T-helper 1 cell treated with Interleukin-12 subunit alpha and Interleukin-12 subunit beta and Interleukin-4 antibody, amounts not matched to agents 30 μg/mL and 1 μg/mL, for 36 hours (primary cell): ENCODE measurements at regions not wholly inside any gene's neighbourhood (a gene's known extent, or its start where the extent isn't known, plus 50 kb on each side); places are given as distances from the start of the nearest gene placed in this dataset.
"Not testable (repeated sequence)": the region's sequence is repeated elsewhere in the genome, so short reads cannot be mapped to it uniquely, and the experiment has no call there.

Source experiments
- H3K27ac Mint-ChIP-seq: one replicate; pipeline ENCODE4 v1.8.0; 2021; ENCODE audit warnings: mild to moderate bottlenecking, mixed read lengths
- H3K27me3 Mint-ChIP-seq: one replicate; pipeline ENCODE4 v1.8.0; 2021; ENCODE audit warnings: low read depth, mixed read lengths
- H3K36me3 Mint-ChIP-seq: one replicate; pipeline ENCODE4 v1.8.0; 2021; ENCODE audit warnings: low read depth, mixed read lengths
- H3K4me1 Mint-ChIP-seq: one replicate; pipeline ENCODE4 v1.8.0; 2021; ENCODE audit warnings: low read depth, mixed read lengths
- H3K4me3 Mint-ChIP-seq: one replicate; pipeline ENCODE4 v1.8.0; 2021; ENCODE audit warnings: mild to moderate bottlenecking, moderate library complexity, mixed read lengths
- H3K9me3 Mint-ChIP-seq: one replicate; pipeline ENCODE4 v1.8.0; 2021; ENCODE audit warnings: mixed read lengths

GRCh38 chr2:3899536-3900155, 196.3 kb downstream of the DCDC2C start:
- Mint-ChIP-seq H3K4me1 (no peaks in the 10 kb centered on the region), H3K36me3 (no peaks in the 10 kb centered on the region), H3K9me3 (peaks cover 6% of the 10 kb centered on the region), H3K27ac (no peak overlapping the region), H3K4me3 (no peak overlapping the region), H3K27me3 (no peaks in the 10 kb centered on the region)

DNA sequence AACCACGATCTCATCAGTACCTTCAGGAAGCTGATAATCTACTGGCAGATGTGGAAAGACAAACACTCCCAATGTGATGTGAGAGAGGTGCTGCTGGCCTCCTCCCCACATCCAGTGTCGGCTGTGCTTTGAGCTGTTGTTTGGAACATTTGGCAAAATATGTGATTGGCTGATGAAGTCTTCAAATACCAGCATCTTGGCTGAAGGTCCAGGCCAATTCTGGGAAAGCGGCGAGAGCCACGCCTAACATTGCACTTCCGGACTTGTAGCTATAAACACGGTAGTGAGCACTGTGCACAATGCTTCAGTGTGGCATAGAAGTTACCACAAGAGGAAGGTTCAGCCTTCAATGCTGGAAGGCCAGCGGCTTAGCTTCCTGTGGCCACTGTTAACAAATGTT, 198.8 kb downstream of the DCDC2C start:
- Mint-ChIP-seq H3K4me1 (no peaks in the 10 kb centered on the region), H3K4me3 (no peak overlapping the region), H3K27ac (no peak overlapping the region), H3K36me3 (no peaks in the 10 kb centered on the region), H3K27me3 (no peaks in the 10 kb centered on the region), H3K9me3 (peaks cover 2% of the 10 kb centered on the region)

GRCh38 chr2:3904061-3904460, 200.7 kb downstream of the DCDC2C start:
- H3K4me1 Mint-ChIP-seq = no peaks in the 10 kb centered on the region
- H3K27ac Mint-ChIP-seq = no peak overlapping the region
- H3K9me3 Mint-ChIP-seq = peaks cover 14% of the 10 kb centered on the region
- H3K4me3 Mint-ChIP-seq = no peak overlapping the region
- H3K36me3 Mint-ChIP-seq = no peaks in the 10 kb centered on the region
- no peaks in the 10 kb centered on the region for H3K27me3 Mint-ChIP-seq

GRCh38 chr2:3908498-3908897, 205.1 kb downstream of the DCDC2C start:
- not testable (repeated sequence) for H3K27me3 Mint-ChIP-seq, H3K4me1 Mint-ChIP-seq, H3K27ac Mint-ChIP-seq, H3K4me3 Mint-ChIP-seq, H3K36me3 Mint-ChIP-seq
- peaks cover 18% of the 10 kb centered on the region for H3K9me3 Mint-ChIP-seq

- no peaks in the 10 kb centered on the region for H3K27me3 Mint-ChIP-seq
- no peaks in the 10 kb centered on the region for H3K4me1 Mint-ChIP-seq
- H3K9me3 Mint-ChIP-seq = peaks cover 17% of the 10 kb centered on the region
- H3K27ac Mint-ChIP-seq = no peak overlapping the region
- H3K4me3 Mint-ChIP-seq = no peak overlapping the region
- H3K36me3 Mint-ChIP-seq = no peaks in the 10 kb centered on the region
Measured at GRCh38 chr2:3911882-3912455, 208.6 kb downstream of the DCDC2C start.

DNA sequence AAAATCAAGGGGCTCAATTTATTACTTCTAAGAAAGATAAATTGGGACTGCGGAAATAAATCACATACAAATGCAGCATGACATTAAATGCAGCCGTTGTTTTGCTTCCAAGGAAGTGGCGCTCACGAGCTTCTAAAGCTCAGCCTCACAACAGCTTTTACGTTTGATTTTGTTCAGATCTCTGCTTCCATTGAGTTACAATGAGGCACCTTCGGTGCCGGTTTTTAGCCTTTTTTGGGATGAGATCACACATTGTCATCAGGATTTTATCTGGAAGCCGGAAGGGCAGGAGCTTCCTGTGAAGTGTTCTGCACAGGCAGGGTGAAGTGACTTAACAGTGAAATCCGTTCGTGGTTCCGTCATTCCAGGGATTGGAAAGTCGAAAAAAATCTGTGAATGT, 209.8 kb downstream of the DCDC2C start:
- no peak overlapping the region for H3K4me3 Mint-ChIP-seq
- no peaks in the 10 kb centered on the region for H3K4me1 Mint-ChIP-seq
- H3K27me3 Mint-ChIP-seq = no peaks in the 10 kb centered on the region
- peaks cover 5% of the 10 kb centered on the region for H3K9me3 Mint-ChIP-seq
- H3K36me3 Mint-ChIP-seq = no peaks in the 10 kb centered on the region
- no peak overlapping the region for H3K27ac Mint-ChIP-seq

DNA sequence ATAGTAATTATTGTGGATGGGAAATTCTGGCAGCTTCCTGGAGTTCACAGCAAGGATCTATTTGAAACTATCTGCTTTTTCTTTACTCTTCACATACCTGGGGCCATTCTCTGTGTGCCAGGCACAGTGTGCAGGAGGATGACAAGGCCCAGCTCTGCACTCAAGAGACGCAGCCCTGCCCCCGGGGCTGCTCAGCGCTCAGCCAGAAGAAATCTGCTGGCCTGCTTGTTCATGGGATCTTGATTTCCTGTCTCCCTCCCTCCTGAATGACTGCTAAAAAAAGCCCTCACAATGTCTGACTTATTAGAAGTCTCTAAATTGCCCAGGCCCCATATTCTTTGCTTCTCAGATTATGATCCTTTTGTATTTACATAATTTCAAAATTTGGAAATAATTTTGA, 210.9 kb downstream of the DCDC2C start:
- Mint-ChIP-seq H3K4me3 (no peak overlapping the region), H3K27me3 (no peaks in the 10 kb centered on the region), H3K27ac (no peak overlapping the region), H3K4me1 (no peaks in the 10 kb centered on the region), H3K36me3 (no peaks in the 10 kb centered on the region), H3K9me3 (peaks cover 2% of the 10 kb centered on the region)

DNA sequence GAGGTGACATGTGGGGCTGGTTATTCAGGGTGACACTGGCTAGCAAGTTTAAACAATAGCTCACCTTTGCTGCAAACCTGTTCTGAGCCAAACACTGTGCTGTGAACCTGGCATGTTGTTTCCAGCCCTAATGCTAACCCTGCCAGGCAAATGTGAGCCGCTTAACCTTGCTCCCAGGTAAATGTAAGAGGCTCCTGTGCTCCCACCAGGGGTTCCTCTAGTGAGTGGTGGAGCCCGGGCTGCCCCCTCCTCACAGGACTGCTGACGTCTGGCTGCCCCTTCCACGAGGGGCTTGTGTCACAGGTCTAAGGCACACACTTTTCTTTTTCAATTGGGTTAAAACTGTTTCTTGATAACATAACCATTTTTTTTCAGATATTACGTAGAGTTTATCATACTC, 223.7 kb downstream of the DCDC2C start:
- Mint-ChIP-seq H3K9me3 (no peaks in the 10 kb centered on the region), H3K36me3 (no peaks in the 10 kb centered on the region), H3K4me3 (no peak overlapping the region), H3K27ac (no peak overlapping the region), H3K4me1 (no peaks in the 10 kb centered on the region), H3K27me3 (no peaks in the 10 kb centered on the region)

GRCh38 chr2:3929374-3929773, 226.0 kb downstream of the DCDC2C start:
- H3K4me1 Mint-ChIP-seq = no peaks in the 10 kb centered on the region
- H3K27me3 Mint-ChIP-seq = no peaks in the 10 kb centered on the region
- no peak overlapping the region for H3K4me3 Mint-ChIP-seq
- H3K36me3 Mint-ChIP-seq = no peaks in the 10 kb centered on the region
- no peak overlapping the region for H3K27ac Mint-ChIP-seq
- H3K9me3 Mint-ChIP-seq = peaks cover 8% of the 10 kb centered on the region

DNA sequence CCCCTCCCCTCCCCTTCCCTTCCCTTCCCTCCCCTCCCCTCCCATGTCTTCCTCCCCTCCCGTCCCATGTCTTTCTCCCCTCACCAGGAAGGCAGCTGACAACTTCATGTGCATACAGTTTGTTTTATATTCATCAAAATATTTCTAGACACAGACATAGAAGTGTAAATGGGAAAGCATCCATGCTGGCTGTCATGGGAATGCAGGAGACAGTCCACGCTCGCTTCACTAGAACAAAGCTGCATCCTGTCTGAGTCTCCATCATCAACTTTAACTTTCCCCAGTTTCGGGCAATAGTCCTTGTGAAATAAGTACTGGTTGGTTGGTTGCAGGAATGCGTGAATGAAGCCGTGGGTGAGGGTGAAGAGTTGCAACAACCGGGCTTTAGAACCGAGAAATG, 226.9 kb downstream of the DCDC2C start:
- Mint-ChIP-seq H3K4me1 (no peaks in the 10 kb centered on the region), H3K27ac (no peak overlapping the region), H3K27me3 (no peaks in the 10 kb centered on the region), H3K36me3 (no peaks in the 10 kb centered on the region), H3K4me3 (no peak overlapping the region), H3K9me3 (peaks cover 8% of the 10 kb centered on the region)

DNA sequence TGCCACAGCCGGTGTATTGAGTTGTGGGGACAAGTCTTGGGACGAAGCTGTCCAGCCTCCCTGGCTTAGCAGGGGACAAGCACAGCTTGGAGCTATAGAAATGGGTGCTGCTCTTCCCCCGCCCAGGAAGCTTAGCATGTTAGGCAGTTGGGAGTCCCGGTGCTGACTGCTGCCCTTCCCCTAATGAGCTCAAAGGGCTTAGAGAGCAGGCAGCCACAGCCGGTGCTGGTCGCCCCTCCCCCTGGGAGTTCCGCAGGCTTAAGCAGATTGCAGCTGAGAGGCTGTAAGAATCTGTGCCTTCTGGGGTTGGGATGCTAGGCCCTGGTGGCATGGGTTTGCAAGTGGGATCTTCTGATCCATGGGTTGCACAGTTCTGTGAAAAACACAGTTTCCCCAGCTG, 237.3 kb downstream of the DCDC2C start:
- Mint-ChIP-seq H3K4me3 (no peak overlapping the region), H3K9me3 (no peaks in the 10 kb centered on the region), H3K4me1 (no peaks in the 10 kb centered on the region)

GRCh38 chr2:3942841-3943240, 239.5 kb downstream of the DCDC2C start:
- Mint-ChIP-seq H3K27ac (no peak overlapping the region), H3K4me1 (no peaks in the 10 kb centered on the region), H3K27me3 (no peaks in the 10 kb centered on the region), H3K36me3 (no peaks in the 10 kb centered on the region), H3K9me3 (no peaks in the 10 kb centered on the region), H3K4me3 (no peak overlapping the region)

More for the DNA sequence above, 237.3 kb downstream of the DCDC2C start:
- H3K27ac Mint-ChIP-seq = no peak overlapping the region
- no peaks in the 10 kb centered on the region for H3K27me3 Mint-ChIP-seq
- H3K36me3 Mint-ChIP-seq = no peaks in the 10 kb centered on the region

- Mint-ChIP-seq H3K4me1 (no peaks in the 10 kb centered on the region), H3K4me3 (no peak overlapping the region), H3K36me3 (no peaks in the 10 kb centered on the region), H3K27ac (no peak overlapping the region), H3K27me3 (no peaks in the 10 kb centered on the region), H3K9me3 (peaks cover 4% of the 10 kb centered on the region)
Measured at GRCh38 chr2:3944071-3944470, 240.7 kb downstream of the DCDC2C start.

DNA sequence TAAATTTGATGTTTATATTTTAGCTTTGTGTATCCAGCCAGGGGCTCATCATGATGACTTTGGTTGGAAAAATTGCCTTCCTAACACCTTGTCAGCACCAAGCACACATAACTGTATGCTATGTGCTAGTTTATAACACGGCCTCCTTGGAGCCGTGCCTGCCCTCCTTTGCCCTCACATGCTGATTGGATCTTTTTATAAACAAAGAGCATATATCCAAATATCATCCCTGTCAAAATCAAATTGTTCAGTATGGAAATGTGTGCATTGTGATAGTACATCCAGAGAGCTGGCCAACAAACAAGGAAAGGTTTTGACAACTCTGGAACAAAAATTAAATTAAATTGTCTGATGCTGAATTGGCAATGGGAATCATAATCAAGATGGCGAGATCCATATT, 241.5 kb downstream of the DCDC2C start:
- no peaks in the 10 kb centered on the region for H3K36me3 Mint-ChIP-seq
- H3K9me3 Mint-ChIP-seq = peaks cover 4% of the 10 kb centered on the region
- no peaks in the 10 kb centered on the region for H3K4me1 Mint-ChIP-seq

DNA sequence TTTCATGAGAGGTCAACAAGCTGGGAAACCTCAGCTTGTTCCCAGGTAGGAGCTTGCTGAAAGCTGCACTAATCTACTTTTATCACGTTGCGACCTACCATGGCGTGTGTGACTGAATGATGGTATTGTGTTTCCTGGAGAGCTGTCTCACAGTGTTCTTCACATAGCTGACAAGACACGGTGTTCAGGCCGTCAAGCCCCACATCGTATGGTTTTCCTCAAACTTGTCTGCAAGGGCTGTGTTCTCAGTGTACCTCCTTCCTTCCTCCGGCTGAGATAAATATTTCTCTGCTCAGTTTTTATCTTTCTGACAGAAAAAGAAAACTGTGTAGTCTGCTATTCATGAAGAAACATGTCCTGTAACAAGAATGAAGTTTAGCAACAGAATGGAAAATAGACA, 244.8 kb downstream of the DCDC2C start:
- Mint-ChIP-seq H3K36me3 (no peaks in the 10 kb centered on the region), H3K27me3 (no peaks in the 10 kb centered on the region), H3K9me3 (peaks cover 4% of the 10 kb centered on the region), H3K27ac (no peak overlapping the region), H3K4me3 (no peak overlapping the region), H3K4me1 (no peaks in the 10 kb centered on the region)

More for the DNA sequence above, 241.5 kb downstream of the DCDC2C start:
- Mint-ChIP-seq H3K27ac (no peak overlapping the region), H3K4me3 (no peak overlapping the region), H3K27me3 (no peaks in the 10 kb centered on the region)
